ENCODE measurements at regions not wholly inside any gene's neighbourhood (a gene's known extent, or its start where the extent isn't known, plus 50 kb on each side); places are given as distances from the start of the nearest gene placed in this dataset.
"Not testable (repeated sequence)": the region's sequence is repeated elsewhere in the genome, so short reads cannot be mapped to it uniquely, and the experiment has no call there.

GRCh38 chr14:105694961-105695360, 168.6 kb downstream of the TMEM121 start:
- FAIRE-seq (no peak), DNase-seq (ENCODE audit: low read depth, low spot score) (no peak)
- Histone ChIP-seq H3K79me2 (ENCODE audit: control insufficient read depth, insufficient read depth, low read length) (no peaks in the 10 kb centered on the region), H3K4me2 (ENCODE audit: insufficient read depth, low read length) (no peak overlapping the region), H3K9ac (replicated peaks; ENCODE audit: extremely low read depth, insufficient read depth, low read length) (no peak overlapping the region), H3K27me3 (ENCODE audit: control insufficient read depth in 2 of 2, insufficient read depth in 2 of 2, low read length in 2 of 2) (no peaks in the 10 kb centered on the region), H3K9me1 (replicated peaks; ENCODE audit: control insufficient read depth, extremely low read depth, insufficient read depth, low read length) (no peaks in the 10 kb centered on the region), H2AFZ (ENCODE audit: low read depth, low read length) (no peak overlapping the region), H3K36me3 (ENCODE audit: control insufficient read depth in 2 of 2, extremely low read depth in 1 of 2, insufficient read depth in 2 of 2, low read length in 2 of 2) (no peaks in the 10 kb centered on the region), H3K9me3 (replicated peaks; ENCODE audit: control insufficient read depth, insufficient read depth, low read length) (no peaks in the 10 kb centered on the region), H3K4me3 (replicated peaks in 1 of 3; ENCODE audit: insufficient read depth in 1 of 3, low read depth in 1 of 3, low read length in 3 of 3) (no peak overlapping the region), H3K27ac (ENCODE audit: insufficient read depth, low read depth, low read length) (no peak overlapping the region), H3K4me1 (ENCODE audit: control insufficient read depth, extremely low read depth, insufficient read depth, low read length) (no peaks in the 10 kb centered on the region), H4K20me1 (replicated peaks; ENCODE audit: control insufficient read depth, extremely low read depth, insufficient read depth, low read length) (no peaks in the 10 kb centered on the region)
- ChIA-PET CTCF (no interaction called here), POLR2A (no interaction called here)
- TF ChIP-seq MYC (IDR thresholded peaks at IDR 0.05; ENCODE audit: low read depth, low read length) (no peak), POLR2AphosphoS5 (IDR thresholded peaks at IDR 0.05; ENCODE audit: insufficient read depth, low read depth, low read length) (no peak), MAX (IDR thresholded peaks at IDR 0.05; ENCODE audit: insufficient read depth, insufficient read length) (no peak), EZH2 (IDR thresholded peaks at IDR 0.05; ENCODE audit: borderline replicate concordance, low read depth, low read length, severe bottlenecking) (no peak), CTCF (IDR thresholded peaks at IDR 0.05; ENCODE audit: extremely low read depth in 1 of 2, insufficient read depth in 1 of 2, low read depth in 1 of 2, low read length in 2 of 2) (no peak), GATA2 (IDR thresholded peaks at IDR 0.05; ENCODE audit: insufficient read depth, insufficient read length, low read depth, low read length) (no peak), JUN (IDR thresholded peaks at IDR 0.05; ENCODE audit: borderline replicate concordance, insufficient read depth, insufficient read length, low read depth) (no peak), POLR2A (IDR thresholded peaks at IDR 0.05; ENCODE audit: low read depth, low read length) (no peak), FOS (IDR thresholded peaks at IDR 0.05; ENCODE audit: borderline replicate concordance, insufficient read depth, low read length) (no peak)
- no TSS peak for BruUV-seq (replicated peaks)
- dilution Hi-C loops (cut with MboI; ENCODE audit: extremely low pct_ligation_motif_present, low sequenced_read_pairs) (no loop called here), intact Hi-C loops (cut with micrococcal nuclease) (no loop called here)

GRCh38 chr14:105696388-105696787, 170.0 kb downstream of the TMEM121 start:
- BruUV-seq (replicated peaks); H3K9ac ChIP-seq (replicated peaks; ENCODE audit: extremely low read depth, insufficient read depth, low read length); FAIRE-seq; DNase-seq (ENCODE audit: low read depth, low spot score); H2AFZ ChIP-seq (ENCODE audit: low read depth, low read length); POLR2A ChIA-PET; H3K4me3 ChIP-seq (replicated peaks in 1 of 3; ENCODE audit: insufficient read depth in 1 of 3, low read depth in 1 of 3, low read length in 3 of 3); H3K27me3 ChIP-seq (ENCODE audit: control insufficient read depth in 2 of 2, insufficient read depth in 2 of 2, low read length in 2 of 2); H3K4me1 ChIP-seq (ENCODE audit: control insufficient read depth, extremely low read depth, insufficient read depth, low read length); H3K4me2 ChIP-seq (ENCODE audit: insufficient read depth, low read length); CTCF ChIA-PET; H3K9me3 ChIP-seq (replicated peaks; ENCODE audit: control insufficient read depth, insufficient read depth, low read length); dilution Hi-C loops (cut with MboI; ENCODE audit: extremely low pct_ligation_motif_present, low sequenced_read_pairs); H3K9me1 ChIP-seq (replicated peaks; ENCODE audit: control insufficient read depth, extremely low read depth, insufficient read depth, low read length); H4K20me1 ChIP-seq (replicated peaks; ENCODE audit: control insufficient read depth, extremely low read depth, insufficient read depth, low read length); intact Hi-C loops (cut with micrococcal nuclease); H3K36me3 ChIP-seq (ENCODE audit: control insufficient read depth in 2 of 2, extremely low read depth in 1 of 2, insufficient read depth in 2 of 2, low read length in 2 of 2); H3K27ac ChIP-seq (ENCODE audit: insufficient read depth, low read depth, low read length); H3K79me2 ChIP-seq (ENCODE audit: control insufficient read depth, insufficient read depth, low read length): not testable (repeated sequence)

GRCh38 chr14:105697414-105697813, 171.0 kb downstream of the TMEM121 start:
- H4K20me1 ChIP-seq (replicated peaks; ENCODE audit: control insufficient read depth, extremely low read depth, insufficient read depth, low read length); H3K4me3 ChIP-seq (replicated peaks in 1 of 3; ENCODE audit: insufficient read depth in 1 of 3, low read depth in 1 of 3, low read length in 3 of 3); FAIRE-seq; H3K36me3 ChIP-seq (ENCODE audit: control insufficient read depth in 2 of 2, extremely low read depth in 1 of 2, insufficient read depth in 2 of 2, low read length in 2 of 2); H3K4me1 ChIP-seq (ENCODE audit: control insufficient read depth, extremely low read depth, insufficient read depth, low read length); intact Hi-C loops (cut with micrococcal nuclease); POLR2A ChIA-PET; DNase-seq (ENCODE audit: low read depth, low spot score); H3K27me3 ChIP-seq (ENCODE audit: control insufficient read depth in 2 of 2, insufficient read depth in 2 of 2, low read length in 2 of 2); H3K27ac ChIP-seq (ENCODE audit: insufficient read depth, low read depth, low read length); H3K9me3 ChIP-seq (replicated peaks; ENCODE audit: control insufficient read depth, insufficient read depth, low read length); H3K9ac ChIP-seq (replicated peaks; ENCODE audit: extremely low read depth, insufficient read depth, low read length); H2AFZ ChIP-seq (ENCODE audit: low read depth, low read length); dilution Hi-C loops (cut with MboI; ENCODE audit: extremely low pct_ligation_motif_present, low sequenced_read_pairs); BruUV-seq (replicated peaks); CTCF ChIA-PET; H3K9me1 ChIP-seq (replicated peaks; ENCODE audit: control insufficient read depth, extremely low read depth, insufficient read depth, low read length); H3K79me2 ChIP-seq (ENCODE audit: control insufficient read depth, insufficient read depth, low read length); H3K4me2 ChIP-seq (ENCODE audit: insufficient read depth, low read length): not testable (repeated sequence)

Measured in endothelial cell of umbilical vein (primary cell).